NB4 (cell line): ENCODE measurements at regions not wholly inside any gene's neighbourhood (a gene's known extent, or its start where the extent isn't known, plus 50 kb on each side); places are given as distances from the start of the nearest gene placed in this dataset.
"Not testable (repeated sequence)": the region's sequence is repeated elsewhere in the genome, so short reads cannot be mapped to it uniquely, and the experiment has no call there.

Experiments
- DNase-seq: peaks from one replicate; pipeline ENCODE4 v3.0.0; 2010; ENCODE audit warnings: low read depth
- H3K4me3 ChIP-seq: one replicate; pipeline ENCODE4 v1.5.1; 2011; ENCODE audit warnings: mild to moderate bottlenecking, low read depth, low read length, moderate library complexity
- CTCF ChIP-seq: IDR thresholded peaks from one replicate; pipeline ENCODE4 v1.5.1; 2012; ENCODE audit warnings: low read depth, low read length
- MYC ChIP-seq: IDR thresholded peaks from 2 replicates; pipeline ENCODE4 v1.6.1; 2011; ENCODE audit warnings: low read depth, low read length
- POLR2A ChIP-seq: IDR thresholded peaks from 2 replicates; pipeline ENCODE4 v1.6.1; 2011; ENCODE audit warnings: mild to moderate bottlenecking; ENCODE audit not compliant: insufficient read length; ENCODE audit errors: extremely low read depth
- TF ChIP-seq, protein P1 (sequence below): IDR thresholded peaks from 2 replicates; pipeline ENCODE4 v1.6.1; 2011; ENCODE audit warnings: low read depth, low read length

DNA sequence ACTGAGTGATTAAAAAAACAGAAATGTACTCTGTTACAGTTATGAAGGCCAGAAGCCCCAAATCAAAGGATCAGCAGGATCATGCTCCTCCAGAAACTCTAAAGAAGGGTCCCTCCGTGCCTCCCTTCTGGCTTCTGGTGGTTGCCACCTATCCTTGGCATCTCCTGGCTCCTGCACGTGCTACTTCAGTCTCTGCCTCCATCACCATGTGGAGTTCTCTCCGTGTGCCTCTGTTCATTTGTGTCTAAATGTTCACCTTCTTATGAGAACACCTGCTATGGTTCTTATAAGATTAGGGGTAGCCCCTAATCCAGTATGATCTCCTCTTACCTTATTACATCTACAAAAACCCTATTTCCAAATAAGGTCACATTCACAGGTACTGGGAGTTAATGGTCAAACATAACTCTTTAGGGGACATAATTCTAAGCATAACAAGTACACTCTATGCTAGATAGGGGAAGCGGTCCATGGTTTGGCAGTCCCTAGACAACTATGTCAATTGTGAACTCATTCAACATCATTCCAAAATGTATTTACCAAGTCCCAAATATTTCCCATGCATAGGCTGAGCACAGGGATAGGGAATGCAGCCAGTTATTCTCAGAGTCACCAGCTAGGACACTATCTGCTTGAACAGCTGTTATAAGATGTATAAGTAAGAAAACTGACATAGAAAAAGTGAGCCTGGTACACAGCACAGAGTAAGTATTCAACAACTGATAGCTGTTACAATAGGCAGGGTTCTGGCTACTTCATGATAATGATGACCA is 295.5 kb upstream of the BOD1L1 start:
- TF ChIP-seq POLR2A (no peak), MYC (no peak), CTCF (no peak)
- TF ChIP-seq, protein P1, sequence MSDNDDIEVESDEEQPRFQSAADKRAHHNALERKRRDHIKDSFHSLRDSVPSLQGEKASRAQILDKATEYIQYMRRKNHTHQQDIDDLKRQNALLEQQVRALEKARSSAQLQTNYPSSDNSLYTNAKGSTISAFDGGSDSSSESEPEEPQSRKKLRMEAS: no peak
- H3K4me3 ChIP-seq: no peak overlapping the region
- DNase-seq: no peak

GRCh38 chr4:13924900-13925299 is 297.4 kb upstream of the BOD1L1 start:
- not testable (repeated sequence) for H3K4me3 ChIP-seq, DNase-seq

GRCh38 chr4:13928214-13928613 is 300.7 kb upstream of the BOD1L1 start:
- no peak for DNase-seq
- no peak overlapping the region for H3K4me3 ChIP-seq
- TF ChIP-seq, protein P1: no peak
- TF ChIP-seq MYC (no peak), CTCF (no peak), POLR2A (no peak)

DNA sequence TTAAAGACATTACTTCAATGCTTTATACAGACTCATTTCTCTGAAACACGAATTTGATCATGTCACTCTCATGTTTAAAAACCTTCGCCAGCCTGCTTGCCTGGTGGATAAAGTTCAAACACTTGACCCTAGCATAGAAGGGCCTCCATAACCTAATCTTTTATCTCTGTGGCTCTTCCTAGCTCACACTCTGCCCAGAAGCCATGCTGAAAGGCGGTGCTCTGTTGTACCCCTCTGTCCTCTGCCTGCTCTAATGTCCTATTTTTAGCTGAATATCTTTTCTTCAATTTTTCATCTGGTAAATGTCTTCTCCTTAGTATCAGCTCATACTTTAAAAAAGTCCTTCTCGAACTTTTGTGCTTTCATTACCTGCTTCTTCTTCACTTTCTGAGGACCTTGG is 302.6 kb upstream of the BOD1L1 start:
- H3K4me3 ChIP-seq: no peak overlapping the region
- DNase-seq: no peak
- TF ChIP-seq MYC (no peak), POLR2A (no peak)
- TF ChIP-seq, protein P1: no peak

- TF ChIP-seq CTCF: peak; percentile 29
- TF ChIP-seq MYC: no peak
- no peak overlapping the region for H3K4me3 ChIP-seq
- DNase-seq: peak; percentile 8
These were observed 305.7 kb upstream of the BOD1L1 start for GRCh38 chr4:13933191-13933590.

- no peak for DNase-seq
- H3K4me3 ChIP-seq: no peak overlapping the region
- no peak for TF ChIP-seq MYC
- no peak for TF ChIP-seq CTCF
- TF ChIP-seq, protein P1: no peak
- TF ChIP-seq POLR2A: no peak
These were observed 310.8 kb upstream of the BOD1L1 start for GRCh38 chr4:13938299-13938698.

- TF ChIP-seq MYC: no peak
- TF ChIP-seq, protein P1: no peak
- DNase-seq: no peak
- H3K4me3 ChIP-seq: no peak overlapping the region
These were observed 313.4 kb upstream of the BOD1L1 start for GRCh38 chr4:13940921-13941320.
